GM12872 (cell line): ENCODE measurements at regions not wholly inside any gene's neighbourhood (a gene's known extent, or its start where the extent isn't known, plus 50 kb on each side); places are given as distances from the start of the nearest gene placed in this dataset.

ENCODE experiments used
- CTCF ChIP-seq: IDR thresholded peaks from 3 replicates; pipeline ENCODE4 v1.5.1; 2011; ENCODE audit warnings: low read depth, mild to moderate bottlenecking, low read length, moderate library complexity; ENCODE audit not compliant: insufficient read depth

- TF ChIP-seq CTCF = no peak
Observed at GRCh38 chr3:86740751-86741150, 250.2 kb downstream of the VGLL3 start.

- no peak for TF ChIP-seq CTCF
Observed at GRCh38 chr3:86739244-86739643, 251.7 kb downstream of the VGLL3 start.

- no peak for TF ChIP-seq CTCF
Observed at GRCh38 chr3:86738684-86739083, 252.3 kb downstream of the VGLL3 start.

GRCh38 chr3:86737517-86737916, 253.4 kb downstream of the VGLL3 start:
- no peak for TF ChIP-seq CTCF

- TF ChIP-seq CTCF = no peak
Observed at GRCh38 chr3:86733257-86733656, 257.7 kb downstream of the VGLL3 start.

GRCh38 chr3:86731501-86731901, 259.4 kb downstream of the VGLL3 start:
- no peak for TF ChIP-seq CTCF

GRCh38 chr3:86723433-86723832, 267.5 kb downstream of the VGLL3 start:
- no peak for TF ChIP-seq CTCF

- no peak for TF ChIP-seq CTCF
Observed at GRCh38 chr3:86711634-86712033, 279.3 kb downstream of the VGLL3 start.
